Trophoblast cell (in vitro differentiated cells and primary cell): ENCODE measurements at regions not wholly inside any gene's neighbourhood (a gene's known extent, or its start where the extent isn't known, plus 50 kb on each side); places are given as distances from the start of the nearest gene placed in this dataset.

Experiments
- DNase-seq, 2 donors: peaks; one replicate each; pipeline ENCODE4 v3.0.0-alpha.2; 2016
- H2AFZ ChIP-seq: 2 replicates; pipeline ENCODE4 v1.6.1; 2013; ENCODE audit warnings: low read length, moderate library complexity, mild to moderate bottlenecking; ENCODE audit not compliant: insufficient read depth, poor library complexity
- H2AK5ac ChIP-seq: 2 replicates; pipeline ENCODE4 v1.6.1; 2013; ENCODE audit warnings: mild to moderate bottlenecking, low read length
- H2BK120ac ChIP-seq: 2 replicates; pipeline ENCODE4 v1.6.1; 2013; ENCODE audit warnings: low read length, mild to moderate bottlenecking, moderate library complexity; ENCODE audit not compliant: insufficient read depth, poor library complexity
- H2BK12ac ChIP-seq: 2 replicates; pipeline ENCODE4 v1.6.1; 2013; ENCODE audit warnings: mild to moderate bottlenecking, low read length, moderate library complexity
- H2BK5ac ChIP-seq: 2 replicates; pipeline ENCODE4 v1.6.1; 2013; ENCODE audit warnings: low read length, low read depth, moderate library complexity, mild to moderate bottlenecking; ENCODE audit not compliant: poor library complexity
- H3K14ac ChIP-seq: 2 replicates; pipeline ENCODE4 v1.6.1; 2013; ENCODE audit warnings: mild to moderate bottlenecking, low read length
- H3K18ac ChIP-seq: 2 replicates; pipeline ENCODE4 v1.6.1; 2013; ENCODE audit warnings: mild to moderate bottlenecking, low read length
- H3K23ac ChIP-seq: 2 replicates; pipeline ENCODE4 v1.6.1; 2013; ENCODE audit warnings: low read length
- H3K27ac ChIP-seq: 2 replicates; pipeline ENCODE4 v1.5.1; 2013; ENCODE audit warnings: low read depth, mild to moderate bottlenecking, inconsistent platforms, low read length, moderate library complexity
- H3K27me3 ChIP-seq: 2 replicates; pipeline ENCODE4 v1.6.1; 2013; ENCODE audit warnings: inconsistent platforms, mild to moderate bottlenecking, low read length, moderate library complexity; ENCODE audit not compliant: insufficient read depth
- H3K36me3 ChIP-seq, 2 experiments: 1 replicate in 1 of 2; 2 replicates in 1 of 2; pipeline ENCODE4 v1.6.1; 2013; ENCODE audit warnings: low read length in 2 of 2, mild to moderate bottlenecking in 2 of 2, moderate library complexity in 1 of 2; ENCODE audit not compliant: insufficient read depth in 2 of 2, control insufficient read depth in 1 of 2
- H3K4ac ChIP-seq: 2 replicates; pipeline ENCODE4 v1.6.1; 2013; ENCODE audit warnings: low read depth, mild to moderate bottlenecking, low read length, moderate library complexity
- H3K4me1 ChIP-seq, 2 experiments: 1 replicate in 1 of 2; 2 replicates in 1 of 2; pipeline ENCODE4 v1.6.1; 2013; ENCODE audit warnings: low read length in 2 of 2, mild to moderate bottlenecking in 2 of 2, moderate library complexity in 1 of 2; ENCODE audit not compliant: insufficient read depth in 2 of 2, control insufficient read depth in 1 of 2
- H3K4me2 ChIP-seq: 2 replicates; pipeline ENCODE4 v1.6.1; 2013; ENCODE audit warnings: inconsistent platforms, mild to moderate bottlenecking, low read length, moderate library complexity
- H3K4me3 ChIP-seq: 2 replicates; pipeline ENCODE4 v1.5.1; 2013; ENCODE audit warnings: mild to moderate bottlenecking, low read depth, low read length, inconsistent platforms
- H3K79me1 ChIP-seq: one replicate; pipeline ENCODE4 v1.6.1; 2013; ENCODE audit warnings: low read length
- H3K79me2 ChIP-seq: 2 replicates; pipeline ENCODE4 v1.6.1; 2013; ENCODE audit warnings: low read length, mild to moderate bottlenecking; ENCODE audit not compliant: control insufficient read depth, insufficient read depth, poor library complexity
- H3K9ac ChIP-seq: 2 replicates; pipeline ENCODE4 v1.6.1; 2013; ENCODE audit warnings: mild to moderate bottlenecking, low read length
- H3K9me3 ChIP-seq: 2 replicates; pipeline ENCODE4 v1.6.1; 2013; ENCODE audit warnings: low read depth, mild to moderate bottlenecking, control low read depth, inconsistent platforms, low read length; ENCODE audit not compliant: insufficient read depth
- H4K12ac ChIP-seq: 2 replicates; pipeline ENCODE4 v1.6.1; 2013; ENCODE audit warnings: low read depth, mild to moderate bottlenecking, low read length, moderate library complexity
- H4K8ac ChIP-seq: 2 replicates; pipeline ENCODE4 v1.6.1; 2013; ENCODE audit warnings: low read depth, mild to moderate bottlenecking, low read length, moderate library complexity
- H4K91ac ChIP-seq: one replicate; pipeline ENCODE4 v1.6.1; 2013; ENCODE audit warnings: low read depth, mild to moderate bottlenecking, low read length, moderate library complexity
- WGBS: extraction: QIAGEN DNeasy Blood & Tissue Kit; methylation state at CpG from one replicate; pipeline ENCODE4 v1.1.7; 2013; ENCODE audit warnings: missing lambda C conversion rate; ENCODE audit not compliant: insufficient read length, insufficient coverage; ENCODE audit errors: extremely low coverage; 5-methylcytosine and 5-hydroxymethylcytosine counted together

GRCh38 chr4:53786632-53787031 is 195.3 kb upstream of the LNX1 start:
- Histone ChIP-seq H2AK5ac (no peak overlapping the region), H3K79me1 (no peaks in the 10 kb centered on the region), H3K9ac (no peak overlapping the region), H3K4me1 (peaks cover 0 to 12% of the 10 kb centered on the region in 2 experiments), H4K8ac (no peak overlapping the region), H2BK12ac (no peak overlapping the region), H3K4ac (no peak overlapping the region), H3K14ac (no peak overlapping the region), H3K4me3 (no peak overlapping the region), H3K23ac (no peak overlapping the region), H4K91ac (no peak overlapping the region), H3K36me3 (no peaks in the 10 kb centered on the region), H3K18ac (no peak overlapping the region), H2BK120ac (no peak overlapping the region), H2AFZ (no peak overlapping the region), H3K9me3 (no peaks in the 10 kb centered on the region), H3K27ac (no peak overlapping the region), H2BK5ac (no peak overlapping the region), H3K27me3 (no peaks in the 10 kb centered on the region), H4K12ac (no peak overlapping the region), H3K79me2 (no peaks in the 10 kb centered on the region), H3K4me2 (no peak overlapping the region)
- peak in 1 of 2 donors; percentile 18 for DNase-seq
- no CpG with 5 or more reads among the region's 4 CpGs for WGBS

DNA sequence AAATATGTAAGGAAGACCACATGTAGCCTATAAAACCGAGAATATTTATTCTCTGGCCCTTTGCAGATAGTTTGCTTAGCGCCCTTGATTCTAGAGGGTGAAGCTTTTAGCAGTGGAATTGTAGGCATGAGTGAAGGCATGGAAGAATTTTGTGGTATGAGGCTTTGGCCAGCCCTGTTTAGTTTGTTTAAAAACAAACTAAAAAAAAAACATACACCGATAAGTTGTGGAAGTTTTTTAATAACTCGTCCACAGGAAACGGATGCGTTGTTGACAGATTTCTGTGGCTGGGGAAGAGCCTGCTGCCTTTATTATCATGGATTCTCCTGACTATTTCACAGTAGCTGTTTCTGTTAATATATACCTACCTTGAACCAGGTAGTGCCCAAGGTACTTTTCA is 194.7 kb upstream of the LNX1 start:
- Histone ChIP-seq H3K36me3 (no peaks in the 10 kb centered on the region), H3K9me3 (no peaks in the 10 kb centered on the region), H3K27ac (no peak overlapping the region), H4K12ac (no peak overlapping the region), H2BK12ac (no peak overlapping the region), H2AK5ac (no peak overlapping the region), H3K9ac (no peak overlapping the region), H2BK120ac (no peak overlapping the region), H3K79me2 (no peaks in the 10 kb centered on the region), H3K79me1 (no peaks in the 10 kb centered on the region), H2AFZ (no peak overlapping the region), H4K91ac (no peak overlapping the region), H3K27me3 (no peaks in the 10 kb centered on the region), H3K4me3 (no peak overlapping the region), H3K18ac (no peak overlapping the region), H4K8ac (no peak overlapping the region), H2BK5ac (no peak overlapping the region), H3K4me2 (no peak overlapping the region), H3K23ac (no peak overlapping the region), H3K4ac (no peak overlapping the region), H3K14ac (no peak overlapping the region), H3K4me1 (peaks cover 0 to 12% of the 10 kb centered on the region in 2 experiments)
- peak in 1 of 2 donors; percentile 43 for DNase-seq
- WGBS: no CpG with 5 or more reads among the region's 6 CpGs

GRCh38 chr4:53784112-53784511 is 192.8 kb upstream of the LNX1 start:
- no peak overlapping the region for H2AK5ac ChIP-seq
- H3K27ac ChIP-seq: no peak overlapping the region
- H3K9me3 ChIP-seq: no peaks in the 10 kb centered on the region
- H2BK5ac ChIP-seq: no peak overlapping the region
- no peak overlapping the region for H3K9ac ChIP-seq
- no peaks in the 10 kb centered on the region for H3K36me3 ChIP-seq
- no peak overlapping the region for H3K4me3 ChIP-seq
- H2BK12ac ChIP-seq: no peak overlapping the region
- H3K18ac ChIP-seq: no peak overlapping the region
- H3K79me2 ChIP-seq: no peaks in the 10 kb centered on the region
- H3K79me1 ChIP-seq: no peaks in the 10 kb centered on the region
- no peaks in the 10 kb centered on the region for H3K27me3 ChIP-seq
- H3K14ac ChIP-seq: no peak overlapping the region
- no peak overlapping the region for H3K4ac ChIP-seq
- no peak overlapping the region for H2AFZ ChIP-seq
- H2BK120ac ChIP-seq: no peak overlapping the region
- no peak overlapping the region for H4K12ac ChIP-seq
- no peak overlapping the region for H4K91ac ChIP-seq
- H4K8ac ChIP-seq: no peak overlapping the region
- DNase-seq: no peak
- no CpG with 5 or more reads among the region's 3 CpGs for WGBS
- no peak overlapping the region for H3K23ac ChIP-seq
- H3K4me2 ChIP-seq: no peak overlapping the region
- H3K4me1 ChIP-seq: peaks cover 0 to 12% of the 10 kb centered on the region in 2 experiments

- WGBS: no CpG with 5 or more reads among the region's 1 CpG
- Histone ChIP-seq H3K27me3 (no peaks in the 10 kb centered on the region), H3K14ac (no peak overlapping the region), H3K4ac (no peak overlapping the region), H3K4me2 (no peak overlapping the region), H4K8ac (no peak overlapping the region), H4K91ac (no peak overlapping the region), H2AK5ac (no peak overlapping the region), H2BK120ac (no peak overlapping the region), H2AFZ (no peak overlapping the region), H3K4me3 (no peak overlapping the region), H3K27ac (no peak overlapping the region), H3K79me2 (no peaks in the 10 kb centered on the region), H2BK5ac (no peak overlapping the region), H2BK12ac (no peak overlapping the region), H3K4me1 (peaks cover 0 to 8% of the 10 kb centered on the region in 2 experiments), H3K9ac (no peak overlapping the region), H3K18ac (no peak overlapping the region), H3K23ac (no peak overlapping the region), H3K79me1 (no peaks in the 10 kb centered on the region), H3K9me3 (no peaks in the 10 kb centered on the region), H3K36me3 (no peaks in the 10 kb centered on the region), H4K12ac (no peak overlapping the region)
- DNase-seq: no peak
These were observed 192.0 kb upstream of the LNX1 start for GRCh38 chr4:53783208-53783859.
